ENCODE measurements at regions not wholly inside any gene's neighbourhood (a gene's known extent, or its start where the extent isn't known, plus 50 kb on each side); places are given as distances from the start of the nearest gene placed in this dataset.

- no peaks in the 10 kb centered on the region for H3K36me3 ChIP-seq (ENCODE audit: insufficient read depth, low read depth, low read length)
- no peaks in the 10 kb centered on the region for H3K9me3 ChIP-seq (ENCODE audit: insufficient read depth, low read depth, low read length)
- no peaks in the 10 kb centered on the region for H3K4me1 ChIP-seq (ENCODE audit: insufficient read depth, low read length)
- no peak overlapping the region for H3K27ac ChIP-seq (ENCODE audit: low read length)
- H3K4me3 ChIP-seq (ENCODE audit: low read length) = no peak overlapping the region
- no peaks in the 10 kb centered on the region for H3K27me3 ChIP-seq (ENCODE audit: insufficient read depth, low read length)
- no peak overlapping the region for H3K9ac ChIP-seq (ENCODE audit: low read depth, low read length)
Observed at GRCh38 chr10:78205457-78206016, 171.9 kb downstream of the RPS24 start.

- H3K27me3 ChIP-seq (ENCODE audit: insufficient read depth, low read length) = no peaks in the 10 kb centered on the region
- no peaks in the 10 kb centered on the region for H3K4me1 ChIP-seq (ENCODE audit: insufficient read depth, low read length)
- H3K4me3 ChIP-seq (ENCODE audit: low read length) = no peak overlapping the region
- H3K9me3 ChIP-seq (ENCODE audit: insufficient read depth, low read depth, low read length) = no peaks in the 10 kb centered on the region
- H3K36me3 ChIP-seq (ENCODE audit: insufficient read depth, low read depth, low read length) = no peaks in the 10 kb centered on the region
- no peak overlapping the region for H3K9ac ChIP-seq (ENCODE audit: low read depth, low read length)
- no peak overlapping the region for H3K27ac ChIP-seq (ENCODE audit: low read length)
Observed at GRCh38 chr10:78207216-78207615, 173.6 kb downstream of the RPS24 start.

GRCh38 chr10:78207776-78208175 is 174.1 kb downstream of the RPS24 start:
- H3K4me1 ChIP-seq (ENCODE audit: insufficient read depth, low read length) = no peaks in the 10 kb centered on the region
- H3K36me3 ChIP-seq (ENCODE audit: insufficient read depth, low read depth, low read length) = no peaks in the 10 kb centered on the region
- H3K9ac ChIP-seq (ENCODE audit: low read depth, low read length) = no peak overlapping the region
- no peaks in the 10 kb centered on the region for H3K9me3 ChIP-seq (ENCODE audit: insufficient read depth, low read depth, low read length)
- no peak overlapping the region for H3K27ac ChIP-seq (ENCODE audit: low read length)
- no peaks in the 10 kb centered on the region for H3K27me3 ChIP-seq (ENCODE audit: insufficient read depth, low read length)
- H3K4me3 ChIP-seq (ENCODE audit: low read length) = no peak overlapping the region

GRCh38 chr10:78209970-78210369 is 176.3 kb downstream of the RPS24 start:
- no peak overlapping the region for H3K27ac ChIP-seq (ENCODE audit: low read length)
- H3K4me3 ChIP-seq (ENCODE audit: low read length) = no peak overlapping the region
- no peaks in the 10 kb centered on the region for H3K36me3 ChIP-seq (ENCODE audit: insufficient read depth, low read depth, low read length)
- no peaks in the 10 kb centered on the region for H3K4me1 ChIP-seq (ENCODE audit: insufficient read depth, low read length)
- H3K9me3 ChIP-seq (ENCODE audit: insufficient read depth, low read depth, low read length) = no peaks in the 10 kb centered on the region
- no peak overlapping the region for H3K9ac ChIP-seq (ENCODE audit: low read depth, low read length)
- H3K27me3 ChIP-seq (ENCODE audit: insufficient read depth, low read length) = no peaks in the 10 kb centered on the region

GRCh38 chr10:78210548-78210947 is 176.9 kb downstream of the RPS24 start:
- Histone ChIP-seq H3K4me3 (ENCODE audit: low read length) (no peak overlapping the region), H3K4me1 (ENCODE audit: insufficient read depth, low read length) (no peaks in the 10 kb centered on the region), H3K9ac (ENCODE audit: low read depth, low read length) (no peak overlapping the region), H3K36me3 (ENCODE audit: insufficient read depth, low read depth, low read length) (no peaks in the 10 kb centered on the region), H3K27me3 (ENCODE audit: insufficient read depth, low read length) (no peaks in the 10 kb centered on the region), H3K9me3 (ENCODE audit: insufficient read depth, low read depth, low read length) (no peaks in the 10 kb centered on the region), H3K27ac (ENCODE audit: low read length) (no peak overlapping the region)

GRCh38 chr10:78210976-78211375 is 177.3 kb downstream of the RPS24 start:
- H3K9ac ChIP-seq (ENCODE audit: low read depth, low read length) = no peak overlapping the region
- no peak overlapping the region for H3K27ac ChIP-seq (ENCODE audit: low read length)
- no peaks in the 10 kb centered on the region for H3K4me1 ChIP-seq (ENCODE audit: insufficient read depth, low read length)

GRCh38 chr10:78211561-78212051 is 177.9 kb downstream of the RPS24 start:
- no peak overlapping the region for H3K9ac ChIP-seq (ENCODE audit: low read depth, low read length)
- no peaks in the 10 kb centered on the region for H3K4me1 ChIP-seq (ENCODE audit: insufficient read depth, low read length)

More at GRCh38 chr10:78210976-78211375, 177.3 kb downstream of the RPS24 start:
- H3K36me3 ChIP-seq (ENCODE audit: insufficient read depth, low read depth, low read length) = no peaks in the 10 kb centered on the region
- H3K9me3 ChIP-seq (ENCODE audit: insufficient read depth, low read depth, low read length) = no peaks in the 10 kb centered on the region
- no peaks in the 10 kb centered on the region for H3K27me3 ChIP-seq (ENCODE audit: insufficient read depth, low read length)
- no peak overlapping the region for H3K4me3 ChIP-seq (ENCODE audit: low read length)

GRCh38 chr10:78212060-78212785 is 178.6 kb downstream of the RPS24 start:
- no peaks in the 10 kb centered on the region for H3K9me3 ChIP-seq (ENCODE audit: insufficient read depth, low read depth, low read length)
- H3K27me3 ChIP-seq (ENCODE audit: insufficient read depth, low read length) = no peaks in the 10 kb centered on the region
- no peak overlapping the region for H3K9ac ChIP-seq (ENCODE audit: low read depth, low read length)
- no peaks in the 10 kb centered on the region for H3K4me1 ChIP-seq (ENCODE audit: insufficient read depth, low read length)
- H3K4me3 ChIP-seq (ENCODE audit: low read length) = no peak overlapping the region
- H3K36me3 ChIP-seq (ENCODE audit: insufficient read depth, low read depth, low read length) = no peaks in the 10 kb centered on the region
- H3K27ac ChIP-seq (ENCODE audit: low read length) = no peak overlapping the region

More at GRCh38 chr10:78211561-78212051, 177.9 kb downstream of the RPS24 start:
- Histone ChIP-seq H3K4me3 (ENCODE audit: low read length) (no peak overlapping the region), H3K36me3 (ENCODE audit: insufficient read depth, low read depth, low read length) (no peaks in the 10 kb centered on the region), H3K27me3 (ENCODE audit: insufficient read depth, low read length) (no peaks in the 10 kb centered on the region), H3K9me3 (ENCODE audit: insufficient read depth, low read depth, low read length) (no peaks in the 10 kb centered on the region), H3K27ac (ENCODE audit: low read length) (no peak overlapping the region)

- Histone ChIP-seq H3K27me3 (ENCODE audit: insufficient read depth, low read length) (no peaks in the 10 kb centered on the region), H3K36me3 (ENCODE audit: insufficient read depth, low read depth, low read length) (no peaks in the 10 kb centered on the region), H3K4me3 (ENCODE audit: low read length) (no peak overlapping the region), H3K4me1 (ENCODE audit: insufficient read depth, low read length) (no peaks in the 10 kb centered on the region), H3K9ac (ENCODE audit: low read depth, low read length) (no peak overlapping the region), H3K9me3 (ENCODE audit: insufficient read depth, low read depth, low read length) (no peaks in the 10 kb centered on the region), H3K27ac (ENCODE audit: low read length) (no peak overlapping the region)
Observed at GRCh38 chr10:78212786-78213175, 179.1 kb downstream of the RPS24 start.

- no peak overlapping the region for H3K9ac ChIP-seq (ENCODE audit: low read depth, low read length)
- H3K27ac ChIP-seq (ENCODE audit: low read length) = no peak overlapping the region
- H3K36me3 ChIP-seq (ENCODE audit: insufficient read depth, low read depth, low read length) = no peaks in the 10 kb centered on the region
- no peaks in the 10 kb centered on the region for H3K27me3 ChIP-seq (ENCODE audit: insufficient read depth, low read length)
- no peaks in the 10 kb centered on the region for H3K4me1 ChIP-seq (ENCODE audit: insufficient read depth, low read length)
- H3K9me3 ChIP-seq (ENCODE audit: insufficient read depth, low read depth, low read length) = no peaks in the 10 kb centered on the region
- no peak overlapping the region for H3K4me3 ChIP-seq (ENCODE audit: low read length)
Observed at GRCh38 chr10:78214955-78215354, 181.3 kb downstream of the RPS24 start.

GRCh38 chr10:78215645-78216044 is 182.0 kb downstream of the RPS24 start:
- Histone ChIP-seq H3K9me3 (ENCODE audit: insufficient read depth, low read depth, low read length) (no peaks in the 10 kb centered on the region), H3K36me3 (ENCODE audit: insufficient read depth, low read depth, low read length) (no peaks in the 10 kb centered on the region), H3K4me1 (ENCODE audit: insufficient read depth, low read length) (no peaks in the 10 kb centered on the region), H3K27me3 (ENCODE audit: insufficient read depth, low read length) (no peaks in the 10 kb centered on the region), H3K4me3 (ENCODE audit: low read length) (no peak overlapping the region), H3K9ac (ENCODE audit: low read depth, low read length) (no peak overlapping the region), H3K27ac (ENCODE audit: low read length) (no peak overlapping the region)

- H3K27ac ChIP-seq (ENCODE audit: low read length) = no peak overlapping the region
- no peak overlapping the region for H3K9ac ChIP-seq (ENCODE audit: low read depth, low read length)
Observed at GRCh38 chr10:78217336-78217735, 183.7 kb downstream of the RPS24 start.

More at GRCh38 chr10:78217336-78217735, 183.7 kb downstream of the RPS24 start:
- no peaks in the 10 kb centered on the region for H3K9me3 ChIP-seq (ENCODE audit: insufficient read depth, low read depth, low read length)
- no peaks in the 10 kb centered on the region for H3K4me1 ChIP-seq (ENCODE audit: insufficient read depth, low read length)
- H3K27me3 ChIP-seq (ENCODE audit: insufficient read depth, low read length) = no peaks in the 10 kb centered on the region
- H3K36me3 ChIP-seq (ENCODE audit: insufficient read depth, low read depth, low read length) = no peaks in the 10 kb centered on the region
- no peak overlapping the region for H3K4me3 ChIP-seq (ENCODE audit: low read length)

Data from iPS-20b (cell line).